Colonic mucosa (tissue), 4 donors: ENCODE measurements at regions not wholly inside any gene's neighbourhood (a gene's known extent, or its start where the extent isn't known, plus 50 kb on each side); places are given as distances from the start of the nearest gene placed in this dataset.

ENCODE experiments used
- DNase-seq: peaks from one replicate; pipeline ENCODE4 v3.0.0-alpha.2; 2020
- H3K27ac ChIP-seq: fragments of 200-600 bp; one replicate; pipeline ENCODE4 v1.8.0; 2021
- H3K27me3 ChIP-seq: fragments of 200-600 bp; one replicate; pipeline ENCODE4 v1.8.0; 2021
- H3K36me3 ChIP-seq: fragments of 200-600 bp; one replicate; pipeline ENCODE4 v1.8.0; 2021
- H3K4me1 ChIP-seq: fragments of 200-600 bp; one replicate; pipeline ENCODE4 v1.8.0; 2021; ENCODE audit warnings: mild to moderate bottlenecking
- H3K4me3 ChIP-seq: fragments of 200-600 bp; one replicate; pipeline ENCODE4 v1.8.0; 2021
- H3K9ac ChIP-seq, 2 donors: one replicate each; pipeline ENCODE4 v1.7.0; 2013; ENCODE audit warnings: control low read depth in 2 of 2, low read depth in 2 of 2, low read length in 2 of 2
- H3K9me3 ChIP-seq: fragments of 200-600 bp; one replicate; pipeline ENCODE4 v1.8.0; 2021
- intact Hi-C: fragments of 100-400 bp; cut with DNase I; formaldehyde crosslinking; loops from one replicate; pipeline ENCODE4 v1.14.1; 2022
- TF ChIP-seq, protein P1 (sequence below): fragments of 200-600 bp; IDR thresholded peaks from one replicate; pipeline ENCODE4 v1.8.0; 2022; ENCODE audit warnings: antibody characterized with exemption, mild to moderate bottlenecking
- donor health status: healthy.
- donor health status: DM: no; HTN: no; CAD: no.
- donor health status: DM: no; HTN: no; CAD: no.

DNA sequence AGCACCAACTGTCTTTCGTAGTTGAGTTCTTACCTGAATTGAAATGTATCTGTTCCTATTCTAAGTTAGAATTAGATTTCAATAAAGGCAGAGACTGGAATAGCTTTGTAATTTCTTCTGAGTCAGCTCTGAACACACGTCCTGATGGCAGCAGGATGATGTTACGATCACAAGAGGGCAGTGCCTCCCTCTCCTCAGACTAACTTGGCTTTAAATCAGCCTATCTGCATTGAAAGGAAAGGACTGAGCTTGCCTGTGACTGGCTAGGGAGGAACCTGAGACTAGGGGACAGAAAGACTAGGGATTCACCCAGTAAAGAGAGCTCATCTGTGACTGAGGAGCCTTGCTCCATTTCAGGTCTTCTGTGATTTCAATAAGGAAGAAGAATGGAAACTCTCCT, 323.7 kb upstream of the OR4E1 start:
- DNase-seq = no peak
- intact Hi-C loops = no loop called here

DNA sequence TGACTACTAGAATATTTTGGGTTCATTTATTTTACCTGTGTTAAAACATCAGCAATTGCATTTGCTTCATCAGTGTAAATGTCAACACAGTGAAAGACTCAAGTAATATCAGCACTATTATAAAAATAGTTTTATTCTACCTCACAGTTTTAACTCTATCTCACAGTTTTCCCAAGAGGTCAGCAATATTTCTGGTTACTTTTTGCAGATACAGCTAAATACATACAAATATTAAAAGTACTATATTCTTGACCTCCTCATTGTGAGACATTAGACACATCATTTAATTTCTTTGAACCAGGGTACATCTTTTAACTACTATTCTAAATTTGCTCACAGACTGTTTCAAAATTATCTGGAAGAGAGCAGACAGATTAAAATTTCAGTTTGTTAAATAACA, 321.7 kb upstream of the OR4E1 start:
- Histone ChIP-seq H3K27ac (no peak overlapping the region), H3K9me3 (no peaks in the 10 kb centered on the region), H3K27me3 (no peaks in the 10 kb centered on the region), H3K36me3 (no peaks in the 10 kb centered on the region), H3K4me1 (no peaks in the 10 kb centered on the region), H3K4me3 (no peak overlapping the region), H3K9ac (no peak overlapping the region)
- intact Hi-C loops = no loop called here
- DNase-seq = no peak
- TF ChIP-seq, protein P1, sequence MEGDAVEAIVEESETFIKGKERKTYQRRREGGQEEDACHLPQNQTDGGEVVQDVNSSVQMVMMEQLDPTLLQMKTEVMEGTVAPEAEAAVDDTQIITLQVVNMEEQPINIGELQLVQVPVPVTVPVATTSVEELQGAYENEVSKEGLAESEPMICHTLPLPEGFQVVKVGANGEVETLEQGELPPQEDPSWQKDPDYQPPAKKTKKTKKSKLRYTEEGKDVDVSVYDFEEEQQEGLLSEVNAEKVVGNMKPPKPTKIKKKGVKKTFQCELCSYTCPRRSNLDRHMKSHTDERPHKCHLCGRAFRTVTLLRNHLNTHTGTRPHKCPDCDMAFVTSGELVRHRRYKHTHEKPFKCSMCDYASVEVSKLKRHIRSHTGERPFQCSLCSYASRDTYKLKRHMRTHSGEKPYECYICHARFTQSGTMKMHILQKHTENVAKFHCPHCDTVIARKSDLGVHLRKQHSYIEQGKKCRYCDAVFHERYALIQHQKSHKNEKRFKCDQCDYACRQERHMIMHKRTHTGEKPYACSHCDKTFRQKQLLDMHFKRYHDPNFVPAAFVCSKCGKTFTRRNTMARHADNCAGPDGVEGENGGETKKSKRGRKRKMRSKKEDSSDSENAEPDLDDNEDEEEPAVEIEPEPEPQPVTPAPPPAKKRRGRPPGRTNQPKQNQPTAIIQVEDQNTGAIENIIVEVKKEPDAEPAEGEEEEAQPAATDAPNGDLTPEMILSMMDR = no peak

More for the DNA sequence above, 323.7 kb upstream of the OR4E1 start:
- H3K27me3 ChIP-seq = no peaks in the 10 kb centered on the region
- TF ChIP-seq, protein P1 = no peak
- no peak overlapping the region for H3K27ac ChIP-seq
- no peaks in the 10 kb centered on the region for H3K4me1 ChIP-seq
- no peak overlapping the region for H3K4me3 ChIP-seq
- no peak overlapping the region for H3K9ac ChIP-seq
- no peaks in the 10 kb centered on the region for H3K36me3 ChIP-seq
- no peaks in the 10 kb centered on the region for H3K9me3 ChIP-seq

- Histone ChIP-seq H3K4me3 (no peak overlapping the region), H3K27ac (no peak overlapping the region), H3K9ac (no peak overlapping the region), H3K27me3 (no peaks in the 10 kb centered on the region), H3K9me3 (no peaks in the 10 kb centered on the region), H3K36me3 (no peaks in the 10 kb centered on the region), H3K4me1 (no peaks in the 10 kb centered on the region)
- no peak for DNase-seq
- intact Hi-C loops = no loop called here
- TF ChIP-seq, protein P1 = no peak
Measured at GRCh38 chr14:21993837-21994236, 320.2 kb upstream of the OR4E1 start.

GRCh38 chr14:21993070-21993469, 319.5 kb upstream of the OR4E1 start:
- Histone ChIP-seq H3K9me3 (no peaks in the 10 kb centered on the region), H3K27me3 (no peaks in the 10 kb centered on the region), H3K36me3 (no peaks in the 10 kb centered on the region), H3K9ac (no peak overlapping the region), H3K4me1 (no peaks in the 10 kb centered on the region), H3K27ac (no peak overlapping the region), H3K4me3 (no peak overlapping the region)
- intact Hi-C loops = no loop called here
- DNase-seq = no peak
- TF ChIP-seq, protein P1 = no peak

DNA sequence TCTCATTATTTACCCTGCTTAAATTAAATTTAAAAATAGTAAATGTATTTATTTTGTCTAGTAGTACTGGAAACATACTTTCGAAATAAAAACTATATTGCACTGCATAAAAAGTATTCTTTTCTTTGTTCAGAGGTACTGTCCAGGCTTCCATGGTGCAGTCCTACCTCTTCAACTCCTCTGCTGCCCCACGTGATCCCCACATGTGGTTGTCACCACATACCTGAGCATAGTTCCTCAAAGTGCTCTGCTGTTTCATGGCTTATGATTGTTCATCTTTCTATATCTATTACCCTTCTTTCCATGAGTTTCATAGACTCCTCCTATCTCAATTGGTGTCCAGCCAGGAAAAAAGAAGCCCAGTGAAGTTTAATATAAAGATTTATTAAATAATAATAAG, 317.5 kb upstream of the OR4E1 start:
- no peak overlapping the region for H3K27ac ChIP-seq
- no peaks in the 10 kb centered on the region for H3K9me3 ChIP-seq
- no peaks in the 10 kb centered on the region for H3K4me1 ChIP-seq
- H3K27me3 ChIP-seq = no peaks in the 10 kb centered on the region
- intact Hi-C loops = no loop called here
- TF ChIP-seq, protein P1 = no peak
- H3K36me3 ChIP-seq = no peaks in the 10 kb centered on the region
- no peak overlapping the region for H3K9ac ChIP-seq
- no peak for DNase-seq
- no peak overlapping the region for H3K4me3 ChIP-seq

- Histone ChIP-seq H3K27me3 (no peaks in the 10 kb centered on the region), H3K9me3 (no peaks in the 10 kb centered on the region), H3K9ac (no peak overlapping the region), H3K27ac (no peak overlapping the region), H3K4me1 (no peaks in the 10 kb centered on the region), H3K36me3 (no peaks in the 10 kb centered on the region), H3K4me3 (no peak overlapping the region)
- TF ChIP-seq, protein P1 = no peak
- DNase-seq = no peak
- intact Hi-C loops = no loop called here
Measured at GRCh38 chr14:21990116-21990515, 316.5 kb upstream of the OR4E1 start.
